ENCODE measurements at regions not wholly inside any gene's neighbourhood (a gene's known extent, or its start where the extent isn't known, plus 50 kb on each side); places are given as distances from the start of the nearest gene placed in this dataset.

DNA sequence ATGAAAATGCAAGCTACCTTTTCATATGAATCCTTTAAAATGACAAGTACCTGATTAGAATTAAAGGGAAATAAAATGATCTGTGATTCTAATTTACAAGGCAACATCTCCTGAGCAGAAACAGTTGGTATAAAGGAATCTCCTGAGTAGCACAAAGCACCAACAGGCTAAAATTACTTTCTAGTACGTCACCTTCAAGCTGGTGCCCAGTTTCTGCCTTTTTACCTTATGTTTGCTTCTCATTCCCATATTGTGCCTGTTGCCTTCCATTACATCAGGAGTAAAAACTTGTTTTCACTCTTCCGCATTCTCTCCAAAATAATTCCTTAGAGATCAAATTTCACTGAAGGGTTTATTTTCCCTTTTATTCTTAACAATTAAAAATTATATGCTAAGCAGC, 587.1 kb upstream of the KCND2 start:
- intact Hi-C loops (cut with micrococcal nuclease): no loop called here

DNA sequence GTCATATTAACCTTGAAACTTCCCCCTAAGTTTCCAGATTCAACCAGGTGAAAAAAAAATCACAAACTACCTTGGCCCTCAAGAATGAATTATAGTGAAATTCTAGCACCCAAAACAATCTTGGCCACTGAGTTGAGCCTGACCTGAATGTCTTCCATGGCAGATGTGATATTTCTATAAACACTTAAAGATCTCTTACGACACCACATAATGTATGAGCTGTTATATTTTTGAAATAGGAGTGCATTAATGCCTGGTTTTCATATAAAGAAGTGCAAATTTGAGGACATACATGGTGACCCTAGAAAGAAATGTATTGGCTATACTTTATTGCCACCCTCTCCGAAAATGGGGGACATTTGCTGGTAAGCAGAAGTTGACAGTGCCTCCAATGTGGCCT, 584.1 kb upstream of the KCND2 start:
- intact Hi-C loops (cut with micrococcal nuclease): no loop called here
- Mint-ChIP-seq H3K4me1 (ENCODE audit: insufficient read depth, unreplicated experiment) (no peaks in the 10 kb centered on the region), H3K27ac (ENCODE audit: low read depth, unreplicated experiment) (no peak overlapping the region), H3K36me3 (ENCODE audit: insufficient read depth, unreplicated experiment) (no peaks in the 10 kb centered on the region), H3K4me3 (ENCODE audit: unreplicated experiment) (no peak overlapping the region), H3K9me3 (ENCODE audit: unreplicated experiment) (no peaks in the 10 kb centered on the region), H3K27me3 (ENCODE audit: insufficient read depth, unreplicated experiment) (peaks cover 50% of the 10 kb centered on the region)
- CTCF ChIA-PET: no interaction called here
- no peak for TF ChIP-seq CTCF (IDR thresholded peaks at IDR 0.05; ENCODE audit: unreplicated experiment)
- BruUV-seq (replicated peaks): no TSS peak
- POLR2A ChIA-PET: no interaction called here
- no peak for DNase-seq (ENCODE audit: unreplicated experiment)

More for the DNA sequence above, 587.1 kb upstream of the KCND2 start:
- H3K9me3 Mint-ChIP-seq (ENCODE audit: unreplicated experiment): no peaks in the 10 kb centered on the region
- ChIA-PET CTCF (interaction anchor here (0.6 kb wide), 1 partner anchor 676 kb away, joined by 3 read pairs; no protein-coding TSS in a partner anchor), POLR2A (no interaction called here)
- BruUV-seq (replicated peaks): no TSS peak
- peaks cover 61% of the 10 kb centered on the region for H3K27me3 Mint-ChIP-seq (ENCODE audit: insufficient read depth, unreplicated experiment)
- H3K27ac Mint-ChIP-seq (ENCODE audit: low read depth, unreplicated experiment): no peak overlapping the region
- TF ChIP-seq CTCF (IDR thresholded peaks at IDR 0.05; ENCODE audit: unreplicated experiment): no peak
- DNase-seq (ENCODE audit: unreplicated experiment): no peak
- no peak overlapping the region for H3K4me3 Mint-ChIP-seq (ENCODE audit: unreplicated experiment)
- H3K4me1 Mint-ChIP-seq (ENCODE audit: insufficient read depth, unreplicated experiment): no peaks in the 10 kb centered on the region
- H3K36me3 Mint-ChIP-seq (ENCODE audit: insufficient read depth, unreplicated experiment): no peaks in the 10 kb centered on the region

GRCh38 chr7:119692541-119692940, 580.4 kb upstream of the KCND2 start:
- no TSS peak for BruUV-seq (replicated peaks)
- no peak overlapping the region for H3K27ac Mint-ChIP-seq (ENCODE audit: low read depth, unreplicated experiment)
- H3K36me3 Mint-ChIP-seq (ENCODE audit: insufficient read depth, unreplicated experiment): no peaks in the 10 kb centered on the region
- ChIA-PET CTCF (interaction anchor here (0.6 kb wide), 1 partner anchor 11 kb away, joined by 3 read pairs; no protein-coding TSS in a partner anchor), POLR2A (interaction anchor here (0.6 kb wide), 1 partner anchor 116 kb away, joined by 3 read pairs; no protein-coding TSS in a partner anchor)
- H3K4me3 Mint-ChIP-seq (ENCODE audit: unreplicated experiment): no peak overlapping the region
- intact Hi-C loops (cut with micrococcal nuclease): no loop called here
- H3K4me1 Mint-ChIP-seq (ENCODE audit: insufficient read depth, unreplicated experiment): no peaks in the 10 kb centered on the region
- no peak for DNase-seq (ENCODE audit: unreplicated experiment)
- H3K9me3 Mint-ChIP-seq (ENCODE audit: unreplicated experiment): peaks cover 7% of the 10 kb centered on the region
- no peak for TF ChIP-seq CTCF (IDR thresholded peaks at IDR 0.05; ENCODE audit: unreplicated experiment)
- peaks cover 44% of the 10 kb centered on the region for H3K27me3 Mint-ChIP-seq (ENCODE audit: insufficient read depth, unreplicated experiment)

GRCh38 chr7:119694506-119694905, 578.5 kb upstream of the KCND2 start:
- ChIA-PET POLR2A (no interaction called here), CTCF (no interaction called here)
- DNase-seq (ENCODE audit: unreplicated experiment): no peak
- H3K4me3 Mint-ChIP-seq (ENCODE audit: unreplicated experiment): no peak overlapping the region
- peaks cover 7% of the 10 kb centered on the region for H3K9me3 Mint-ChIP-seq (ENCODE audit: unreplicated experiment)
- H3K27ac Mint-ChIP-seq (ENCODE audit: low read depth, unreplicated experiment): no peak overlapping the region
- intact Hi-C loops (cut with micrococcal nuclease): no loop called here
- H3K27me3 Mint-ChIP-seq (ENCODE audit: insufficient read depth, unreplicated experiment): peaks cover 43% of the 10 kb centered on the region
- no TSS peak for BruUV-seq (replicated peaks)
- no peak for TF ChIP-seq CTCF (IDR thresholded peaks at IDR 0.05; ENCODE audit: unreplicated experiment)
- H3K4me1 Mint-ChIP-seq (ENCODE audit: insufficient read depth, unreplicated experiment): no peaks in the 10 kb centered on the region
- H3K36me3 Mint-ChIP-seq (ENCODE audit: insufficient read depth, unreplicated experiment): no peaks in the 10 kb centered on the region

Data from MCF 10A (cell line).